ENCODE measurements at regions not wholly inside any gene's neighbourhood (a gene's known extent, or its start where the extent isn't known, plus 50 kb on each side); places are given as distances from the start of the nearest gene placed in this dataset.

DNA sequence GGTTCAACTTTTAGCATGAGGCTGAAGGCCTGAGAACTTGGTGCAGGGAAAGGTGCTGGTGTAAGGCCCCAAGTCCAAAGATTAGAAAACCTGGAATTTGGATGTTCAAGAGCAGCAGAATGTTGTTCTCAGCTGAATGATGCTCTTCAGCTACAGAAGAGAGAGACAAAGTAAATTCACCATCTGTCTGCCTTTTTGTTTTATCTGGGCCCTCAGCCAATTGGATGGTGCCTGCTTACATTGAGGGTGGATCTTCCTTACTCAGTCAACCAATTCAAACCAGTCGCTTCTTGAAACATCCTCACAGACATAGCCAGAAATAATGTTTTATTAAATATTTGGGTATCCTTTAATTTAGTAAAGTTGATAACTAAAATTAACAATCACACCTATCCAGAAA is 748.2 kb upstream of the ADAMTS5 start:
- DNase-seq = no peak

- no peak for DNase-seq
Observed at GRCh38 chr21:27713154-27714109, 746.5 kb upstream of the ADAMTS5 start.

DNA sequence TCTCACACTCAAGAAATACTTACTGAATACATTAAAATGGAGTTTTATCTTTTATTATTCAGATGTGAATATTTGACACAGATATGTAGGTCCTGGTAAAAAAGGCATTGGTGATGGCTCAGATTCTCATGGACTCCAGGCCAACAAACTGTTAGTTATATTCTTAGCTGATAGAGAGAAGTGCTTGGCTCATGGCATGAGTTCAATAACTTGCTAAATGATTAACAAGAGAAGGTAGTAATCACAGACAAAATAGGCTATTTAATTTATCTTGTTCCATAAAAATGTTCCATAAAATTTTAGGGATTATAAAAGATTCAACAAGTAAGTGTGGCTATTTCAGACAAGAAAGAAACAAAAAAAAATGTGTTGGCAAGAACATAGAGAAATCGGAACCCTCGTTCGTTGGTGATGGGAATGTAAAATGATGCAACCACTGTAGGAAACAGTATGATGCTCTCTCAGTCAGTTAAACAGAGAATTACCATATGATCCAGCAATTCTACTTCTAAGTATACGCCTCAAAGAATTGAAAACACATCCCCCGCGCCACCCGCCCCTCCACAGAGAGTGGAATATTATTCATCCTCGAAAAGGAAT is 737.8 kb upstream of the ADAMTS5 start:
- no peak for DNase-seq

DNA sequence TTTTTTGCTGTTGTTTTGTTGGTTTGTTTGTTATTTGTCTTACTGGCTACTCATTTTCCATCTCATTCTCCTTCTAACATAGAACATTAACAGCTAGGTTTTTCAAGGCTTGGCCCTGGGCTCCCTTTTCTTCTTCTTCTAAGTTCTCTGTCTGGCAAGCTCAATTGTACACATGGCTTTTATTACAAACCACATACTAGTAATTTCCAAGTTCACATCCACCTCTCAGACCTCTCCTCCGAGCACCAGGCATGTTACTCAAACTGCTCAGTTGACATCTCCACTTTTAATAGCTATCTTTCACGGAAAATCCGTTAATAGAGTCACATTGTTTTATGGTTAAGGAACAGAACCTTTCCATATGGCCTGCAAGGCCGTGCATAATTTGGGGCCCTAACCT is 736.9 kb upstream of the ADAMTS5 start:
- no peak for DNase-seq

DNA sequence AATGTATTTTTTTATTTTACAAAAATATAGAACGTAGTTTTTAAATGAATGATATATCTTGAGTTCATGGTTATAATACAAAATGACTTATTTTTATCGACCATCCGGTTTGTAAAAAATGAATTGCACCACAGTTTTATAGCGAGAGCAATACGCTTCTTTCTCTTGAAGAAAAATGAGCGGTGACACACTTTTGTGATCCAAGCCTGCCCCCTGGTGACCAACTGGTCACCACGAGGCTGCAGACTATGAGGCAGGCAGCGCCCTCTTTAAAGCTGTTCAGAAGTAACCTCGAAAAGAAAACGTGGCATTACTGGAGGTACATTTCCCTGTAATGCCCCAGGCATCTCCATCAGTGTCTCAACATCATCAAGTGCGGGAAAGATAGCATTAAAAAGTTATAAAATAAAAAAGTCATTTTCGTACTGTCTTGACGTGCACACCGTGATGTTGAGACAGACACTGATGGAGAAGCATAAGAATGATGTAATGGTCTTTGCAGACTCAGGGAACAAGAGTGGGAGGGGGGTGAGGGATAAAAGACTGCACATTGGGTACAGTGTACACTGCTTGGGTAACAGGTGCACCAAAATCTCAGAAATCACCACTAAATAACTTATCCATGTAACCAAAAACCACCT is 734.2 kb upstream of the ADAMTS5 start:
- peak; percentile 36 for DNase-seq

DNA sequence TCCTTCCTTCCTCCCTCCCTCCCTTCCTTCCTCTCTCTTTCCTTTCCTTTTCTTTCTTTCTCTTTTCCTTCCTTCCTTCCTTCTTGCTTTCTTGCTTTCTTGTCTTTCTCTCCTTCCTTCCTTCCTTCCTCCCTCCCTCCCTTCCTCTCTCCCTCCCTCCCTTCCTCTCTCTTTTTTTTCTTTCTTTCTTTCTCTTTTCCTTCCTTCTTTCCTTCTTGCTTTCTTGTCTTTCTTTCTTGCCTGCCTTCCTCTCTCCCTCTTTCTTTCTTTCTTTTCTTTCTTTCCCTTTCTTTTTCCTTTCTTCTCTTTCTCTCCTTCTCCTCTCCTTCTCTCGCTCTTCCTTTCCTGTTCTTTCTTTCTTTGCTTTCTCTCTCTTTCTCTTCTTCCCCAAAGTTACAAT is 728.4 kb upstream of the ADAMTS5 start:
- DNase-seq = no peak

- DNase-seq = no peak
Observed at GRCh38 chr21:27694667-27695066, 727.8 kb upstream of the ADAMTS5 start.

DNA sequence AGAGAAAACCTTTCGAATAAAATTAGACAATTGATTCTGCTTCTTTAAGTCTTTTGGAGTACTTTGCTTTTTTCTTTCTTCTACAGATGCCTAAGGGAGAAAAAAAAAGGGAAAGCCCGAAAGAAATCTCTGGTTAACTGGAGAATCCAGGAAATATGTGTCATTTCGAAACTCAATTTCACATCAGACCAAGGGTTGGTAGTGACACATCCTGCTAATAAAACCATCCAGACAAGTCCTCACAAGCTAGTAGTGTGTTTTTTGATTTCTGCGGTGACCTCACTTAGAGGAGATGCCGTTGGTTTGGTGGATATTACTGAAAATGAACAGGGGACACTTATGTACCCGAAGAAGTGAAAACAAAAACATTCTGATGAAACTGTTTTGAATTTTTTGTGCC is 726.5 kb upstream of the ADAMTS5 start:
- DNase-seq = no peak

DNA sequence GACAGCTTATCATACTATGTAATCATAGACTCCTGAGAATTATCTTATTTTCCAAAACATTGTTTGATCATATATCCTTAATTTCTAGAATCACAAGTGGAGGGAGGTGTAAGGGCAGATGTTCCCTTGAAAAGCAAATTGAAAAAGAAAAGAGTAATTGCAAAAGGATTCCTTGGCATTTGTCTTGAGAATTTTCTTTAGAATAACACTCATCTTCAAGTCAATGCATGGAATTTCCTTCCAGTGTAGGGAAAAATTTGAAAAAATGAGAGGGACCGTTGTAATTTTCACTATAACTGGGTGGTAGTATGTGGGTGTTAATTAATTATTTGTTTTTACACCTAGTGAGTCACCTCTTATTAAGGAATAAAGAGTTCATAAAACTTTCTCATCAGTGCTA is 724.6 kb upstream of the ADAMTS5 start:
- DNase-seq = no peak

- DNase-seq = no peak
Observed at GRCh38 chr21:27691006-27691405, 724.1 kb upstream of the ADAMTS5 start.

DNA sequence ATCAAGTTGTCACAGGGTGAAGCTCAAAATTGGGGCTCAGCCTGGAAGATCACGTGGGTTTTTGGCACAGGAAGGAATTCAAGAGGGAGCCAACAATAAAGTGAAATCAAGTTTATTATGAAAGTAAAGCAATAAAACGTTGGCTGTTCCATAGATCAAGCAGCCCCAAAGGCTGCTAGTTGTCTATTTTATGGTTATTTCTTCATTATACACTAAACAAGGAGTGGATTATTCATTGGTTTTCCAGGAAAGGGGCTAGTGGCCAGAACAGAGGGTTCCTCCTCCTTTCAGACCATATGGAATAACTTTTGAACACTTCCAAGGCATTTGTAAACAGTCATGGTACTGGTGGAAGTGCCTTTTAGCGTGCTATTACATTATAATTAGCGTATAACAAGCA is 723.5 kb upstream of the ADAMTS5 start:
- DNase-seq = no peak

GRCh38 chr21:27688773-27689172 is 721.9 kb upstream of the ADAMTS5 start:
- no peak for DNase-seq

- DNase-seq = no peak
Observed at GRCh38 chr21:27683292-27683691, 716.4 kb upstream of the ADAMTS5 start.

GRCh38 chr21:27681841-27682240 is 715.0 kb upstream of the ADAMTS5 start:
- DNase-seq = no peak

- DNase-seq = no peak
Observed at GRCh38 chr21:27681038-27681437, 714.1 kb upstream of the ADAMTS5 start.

DNA sequence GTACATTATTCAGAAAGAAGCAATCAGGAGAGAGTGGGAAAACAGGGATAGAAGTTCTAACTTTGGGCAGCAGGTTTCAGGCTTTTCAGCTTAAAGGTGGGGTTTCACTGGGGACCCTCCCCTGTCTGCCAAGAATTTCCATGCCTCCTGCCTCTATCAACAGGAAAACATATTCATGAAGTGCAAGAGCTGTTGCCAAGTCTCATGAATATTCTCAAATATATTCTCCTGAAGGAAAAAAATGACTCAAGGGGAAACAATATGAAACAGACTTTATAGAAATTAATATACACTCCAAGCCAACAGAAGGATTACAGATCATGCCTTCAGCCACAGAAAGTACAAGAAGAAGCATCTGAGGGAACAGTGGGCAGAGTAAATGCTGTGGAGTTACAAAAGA is 713.3 kb upstream of the ADAMTS5 start:
- no peak for DNase-seq

GRCh38 chr21:27678511-27678910 is 711.6 kb upstream of the ADAMTS5 start:
- DNase-seq = no peak

GRCh38 chr21:27677546-27677945 is 710.7 kb upstream of the ADAMTS5 start:
- DNase-seq = no peak

- DNase-seq = no peak
Observed at GRCh38 chr21:27675306-27675705, 708.4 kb upstream of the ADAMTS5 start.

DNA sequence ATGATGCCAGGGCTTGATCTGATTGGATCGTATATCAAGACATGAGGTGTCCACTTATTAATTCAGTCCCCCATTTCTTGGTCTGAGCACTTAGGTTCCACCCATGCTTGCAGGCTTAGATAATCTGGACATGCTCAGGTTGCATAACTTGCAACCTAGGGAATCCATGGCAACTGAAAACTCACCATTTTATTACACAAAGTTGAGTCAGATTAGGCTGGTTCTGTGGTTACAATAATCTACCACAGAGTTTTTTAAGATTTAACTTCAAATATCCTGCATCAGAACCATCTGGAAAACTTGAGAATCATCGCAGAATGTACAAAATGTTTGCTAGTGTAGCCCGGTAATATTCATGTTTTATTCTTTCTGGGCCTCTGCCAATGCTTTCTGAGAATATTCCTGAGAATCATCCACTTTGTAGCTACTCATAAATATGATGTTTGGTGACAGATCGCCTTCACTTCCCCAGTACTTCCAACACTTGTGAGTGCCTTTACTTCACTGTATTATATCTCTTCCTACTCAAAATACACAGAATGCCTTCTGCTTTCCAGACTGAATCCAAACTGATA is 707.2 kb upstream of the ADAMTS5 start:
- no peak for DNase-seq

- DNase-seq = no peak
Observed at GRCh38 chr21:27673581-27673980, 706.7 kb upstream of the ADAMTS5 start.

DNA sequence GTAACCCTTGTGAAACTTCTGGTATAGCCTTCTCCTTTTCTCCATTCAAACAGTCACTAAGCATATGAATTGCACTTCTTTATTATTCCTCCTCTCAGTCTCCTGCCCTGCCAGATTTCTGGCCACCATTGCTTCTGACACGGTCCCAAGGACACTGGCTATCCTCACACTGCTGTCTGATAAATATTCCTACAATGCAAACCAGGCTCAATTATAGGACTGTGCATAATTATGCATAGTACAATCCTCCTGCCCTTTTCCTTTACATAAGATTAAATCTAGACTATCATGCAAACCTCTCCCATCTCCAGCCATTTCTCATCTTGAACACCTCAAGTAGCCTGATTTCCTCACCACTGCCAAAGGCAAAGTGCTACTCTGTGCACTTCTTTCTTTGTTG is 704.3 kb upstream of the ADAMTS5 start:
- DNase-seq = no peak

DNA sequence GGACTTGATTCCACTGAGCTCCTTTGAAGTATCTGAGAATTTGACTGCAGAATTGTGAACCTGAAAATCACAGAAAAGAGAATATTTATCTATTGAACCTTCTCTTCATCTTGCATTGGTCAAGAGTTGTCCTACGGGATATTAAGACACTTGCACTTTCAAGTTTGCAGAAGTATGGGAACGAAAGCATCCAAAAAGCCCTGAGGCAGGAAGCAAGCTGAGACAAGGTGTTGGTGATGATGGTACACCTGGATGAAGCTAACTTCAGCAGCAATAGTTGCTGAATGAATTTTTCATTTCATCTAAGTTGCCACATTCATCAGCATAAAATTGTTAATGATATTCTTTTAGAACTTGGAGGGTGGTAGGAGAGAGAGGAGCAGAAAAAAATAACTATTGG is 686.6 kb upstream of the ADAMTS5 start:
- DNase-seq = no peak

- no peak for DNase-seq
Observed at GRCh38 chr21:27649762-27650161, 682.9 kb upstream of the ADAMTS5 start.
